ENCODE measurements at regions not wholly inside any gene's neighbourhood (a gene's known extent, or its start where the extent isn't known, plus 50 kb on each side); places are given as distances from the start of the nearest gene placed in this dataset.

DNA sequence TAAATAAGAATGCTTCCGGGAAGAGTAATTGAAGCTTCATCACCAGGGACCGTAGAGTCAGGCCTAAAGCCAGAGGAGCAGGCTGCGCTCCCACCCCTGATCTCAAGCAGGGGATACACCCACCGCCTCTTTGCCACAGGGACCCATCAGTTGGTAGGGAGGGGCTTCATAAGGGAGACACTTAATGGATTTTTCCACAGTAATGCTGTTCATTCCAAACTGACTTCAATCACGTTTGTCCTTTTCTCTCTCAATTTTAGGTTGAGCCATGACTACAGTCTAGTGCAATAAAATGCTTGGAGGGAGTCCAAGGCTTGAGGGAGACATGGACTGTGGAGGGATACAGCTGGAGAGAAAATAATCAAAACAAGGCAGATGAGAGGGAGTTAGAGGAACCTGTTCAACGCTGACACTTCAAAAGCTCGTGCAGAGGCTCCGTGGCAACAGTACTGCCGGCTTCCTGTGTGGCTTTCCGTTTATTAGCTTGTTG is 111.5 kb downstream of the SEC16B start:
- H3K27me3 Mint-ChIP-seq (ENCODE audit: low read depth) = no peaks in the 10 kb centered on the region
- no peak overlapping the region for H3K4me3 Mint-ChIP-seq
- no peak for DNase-seq (ENCODE audit: low read depth, low spot score)
- no peaks in the 10 kb centered on the region for H3K36me3 Mint-ChIP-seq (ENCODE audit: low read depth)
- peak overlapping the region; percentile 32 for H3K27ac Mint-ChIP-seq (ENCODE audit: unreplicated experiment)
- TF ChIP-seq, protein P1, sequence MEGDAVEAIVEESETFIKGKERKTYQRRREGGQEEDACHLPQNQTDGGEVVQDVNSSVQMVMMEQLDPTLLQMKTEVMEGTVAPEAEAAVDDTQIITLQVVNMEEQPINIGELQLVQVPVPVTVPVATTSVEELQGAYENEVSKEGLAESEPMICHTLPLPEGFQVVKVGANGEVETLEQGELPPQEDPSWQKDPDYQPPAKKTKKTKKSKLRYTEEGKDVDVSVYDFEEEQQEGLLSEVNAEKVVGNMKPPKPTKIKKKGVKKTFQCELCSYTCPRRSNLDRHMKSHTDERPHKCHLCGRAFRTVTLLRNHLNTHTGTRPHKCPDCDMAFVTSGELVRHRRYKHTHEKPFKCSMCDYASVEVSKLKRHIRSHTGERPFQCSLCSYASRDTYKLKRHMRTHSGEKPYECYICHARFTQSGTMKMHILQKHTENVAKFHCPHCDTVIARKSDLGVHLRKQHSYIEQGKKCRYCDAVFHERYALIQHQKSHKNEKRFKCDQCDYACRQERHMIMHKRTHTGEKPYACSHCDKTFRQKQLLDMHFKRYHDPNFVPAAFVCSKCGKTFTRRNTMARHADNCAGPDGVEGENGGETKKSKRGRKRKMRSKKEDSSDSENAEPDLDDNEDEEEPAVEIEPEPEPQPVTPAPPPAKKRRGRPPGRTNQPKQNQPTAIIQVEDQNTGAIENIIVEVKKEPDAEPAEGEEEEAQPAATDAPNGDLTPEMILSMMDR (conservative IDR thresholded peaks at IDR 0.05) = no peak
- H3K4me1 Mint-ChIP-seq = peaks cover 16% of the 10 kb centered on the region
- H3K9me3 Mint-ChIP-seq = peaks cover 4% of the 10 kb centered on the region

DNA sequence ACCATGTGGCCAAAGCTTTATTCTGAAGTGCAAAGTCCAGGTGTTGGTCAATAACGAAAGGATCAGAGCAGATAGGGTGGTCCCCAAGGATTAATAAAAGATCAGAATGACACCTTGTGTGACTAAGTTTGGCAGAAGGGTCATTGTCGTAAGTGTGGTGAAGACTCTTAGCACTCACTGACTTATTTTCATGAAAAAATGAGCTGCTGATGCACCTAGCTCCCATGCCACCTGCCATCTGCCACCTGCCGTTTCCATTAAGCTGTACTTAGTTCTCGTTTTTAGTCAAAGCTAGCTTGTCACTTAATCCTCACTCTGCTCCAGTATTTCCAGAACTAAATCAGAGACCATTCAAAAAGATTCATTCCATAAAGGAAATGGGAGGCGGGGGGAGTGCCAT is 112.6 kb downstream of the SEC16B start:
- Mint-ChIP-seq H3K4me1 (peaks cover 13% of the 10 kb centered on the region), H3K4me3 (no peak overlapping the region), H3K36me3 (ENCODE audit: low read depth) (no peaks in the 10 kb centered on the region), H3K9me3 (peaks cover 4% of the 10 kb centered on the region), H3K27me3 (ENCODE audit: low read depth) (no peaks in the 10 kb centered on the region), H3K27ac (ENCODE audit: unreplicated experiment) (no peak overlapping the region)
- DNase-seq (ENCODE audit: low read depth, low spot score) = no peak
- TF ChIP-seq, protein P1 (conservative IDR thresholded peaks at IDR 0.05) = no peak

DNA sequence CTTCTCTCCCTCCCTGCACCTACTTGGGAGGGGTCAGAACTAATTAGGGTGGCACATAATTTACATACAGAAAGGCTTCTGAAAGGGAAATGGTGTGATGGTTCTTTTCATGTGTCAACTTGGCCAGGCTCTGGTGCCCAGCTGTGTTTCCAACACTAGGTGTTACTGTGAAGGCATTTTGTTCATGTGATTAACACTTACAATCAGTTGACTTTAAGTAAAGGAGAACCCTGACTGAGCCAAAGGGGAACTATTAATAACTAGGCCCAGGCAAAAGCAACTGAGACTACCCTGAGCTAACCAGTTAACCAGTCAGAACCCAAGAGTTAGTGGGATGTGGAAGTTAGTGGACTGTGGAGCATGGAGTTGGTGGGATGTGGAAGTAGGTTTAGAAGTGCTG is 114.9 kb downstream of the SEC16B start:
- Mint-ChIP-seq H3K27ac (ENCODE audit: unreplicated experiment) (no peak overlapping the region), H3K27me3 (ENCODE audit: low read depth) (no peaks in the 10 kb centered on the region), H3K36me3 (ENCODE audit: low read depth) (no peaks in the 10 kb centered on the region), H3K4me1 (peaks cover 13% of the 10 kb centered on the region), H3K4me3 (no peak overlapping the region), H3K9me3 (peaks cover 4% of the 10 kb centered on the region)
- no peak for DNase-seq (ENCODE audit: low read depth, low spot score)
- TF ChIP-seq, protein P1 (conservative IDR thresholded peaks at IDR 0.05) = no peak

DNA sequence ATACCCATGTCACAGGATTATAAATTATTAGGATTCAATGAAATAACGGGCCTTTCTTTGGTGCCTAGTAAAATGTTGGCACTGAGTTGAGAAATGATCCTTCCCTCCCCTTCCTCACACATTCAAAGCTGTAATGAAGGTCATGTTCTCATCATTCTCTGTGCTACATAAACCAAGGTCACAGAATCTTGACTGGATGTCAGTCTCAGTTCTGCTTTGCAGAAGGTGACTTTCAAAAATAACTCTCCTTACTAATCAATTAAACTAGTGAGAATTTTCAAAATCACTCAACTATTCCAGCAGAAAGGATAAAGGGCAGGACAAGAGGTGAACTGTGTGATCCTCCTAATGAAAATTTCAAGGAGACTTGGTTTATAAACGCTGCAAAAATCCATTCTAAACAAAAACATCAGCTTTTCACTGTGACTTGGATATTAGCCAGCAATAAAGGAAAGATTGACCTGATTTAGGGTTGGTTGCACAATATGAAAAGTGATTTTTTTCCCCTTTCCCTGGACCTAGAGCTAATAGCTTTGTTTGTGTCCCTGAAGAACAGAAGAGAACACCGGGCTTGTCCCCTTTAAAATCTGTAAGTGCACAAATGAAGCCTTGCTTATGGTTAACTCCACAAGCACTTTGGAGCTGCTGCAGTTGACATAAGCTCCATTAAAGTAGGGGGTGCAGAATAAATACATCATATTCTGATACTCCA is 120.1 kb downstream of the SEC16B start:
- Mint-ChIP-seq H3K36me3 (ENCODE audit: low read depth) (no peaks in the 10 kb centered on the region), H3K4me3 (no peak overlapping the region), H3K4me1 (no peaks in the 10 kb centered on the region), H3K27ac (ENCODE audit: unreplicated experiment) (no peak overlapping the region), H3K9me3 (peaks cover 9% of the 10 kb centered on the region), H3K27me3 (ENCODE audit: low read depth) (no peaks in the 10 kb centered on the region)
- TF ChIP-seq, protein P1 (conservative IDR thresholded peaks at IDR 0.05) = no peak
- DNase-seq (ENCODE audit: low read depth, low spot score) = no peak

DNA sequence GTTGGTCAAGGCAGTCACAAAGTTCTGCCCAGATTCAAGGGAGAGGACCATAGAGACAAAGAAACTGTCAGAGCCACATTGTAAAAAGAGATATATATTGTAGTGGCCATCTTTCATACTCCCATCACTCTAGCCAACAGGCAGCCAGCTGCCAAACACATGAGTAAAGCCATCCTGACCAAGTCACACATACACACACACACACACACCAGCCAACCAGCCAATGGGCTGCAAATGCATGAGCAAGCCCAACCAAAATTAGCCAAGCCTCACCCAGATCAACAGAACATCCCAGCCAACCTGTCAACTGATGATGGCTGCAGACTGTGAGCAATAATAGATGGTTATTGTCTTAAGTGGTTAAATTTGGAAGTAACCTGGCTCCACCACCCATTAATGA is 120.7 kb downstream of the SEC16B start:
- H3K36me3 Mint-ChIP-seq (ENCODE audit: low read depth) = no peaks in the 10 kb centered on the region
- TF ChIP-seq, protein P1 (conservative IDR thresholded peaks at IDR 0.05) = no peak
- no peaks in the 10 kb centered on the region for H3K4me1 Mint-ChIP-seq
- DNase-seq (ENCODE audit: low read depth, low spot score) = no peak
- no peaks in the 10 kb centered on the region for H3K27me3 Mint-ChIP-seq (ENCODE audit: low read depth)
- H3K4me3 Mint-ChIP-seq = no peak overlapping the region
- peaks cover 7% of the 10 kb centered on the region for H3K9me3 Mint-ChIP-seq
- no peak overlapping the region for H3K27ac Mint-ChIP-seq (ENCODE audit: unreplicated experiment)
